Mononuclear cell (primary cell): ENCODE measurements at regions not wholly inside any gene's neighbourhood (a gene's known extent, or its start where the extent isn't known, plus 50 kb on each side); places are given as distances from the start of the nearest gene placed in this dataset.

ENCODE experiments used
- H3K27me3 ChIP-seq: 2 replicates; pipeline ENCODE4 v1.6.0; 2011; ENCODE audit warnings: low read length, control low read depth; ENCODE audit not compliant: insufficient read depth
- H3K4me1 ChIP-seq: 2 replicates; pipeline ENCODE4 v1.5.1; 2011; ENCODE audit warnings: mild to moderate bottlenecking, low read length, control low read depth; ENCODE audit not compliant: insufficient read depth
- H3K4me3 ChIP-seq: 2 replicates; pipeline ENCODE4 v1.5.1; 2011; ENCODE audit warnings: mild to moderate bottlenecking, low read length, moderate library complexity
- H3K9me3 ChIP-seq: 2 replicates; pipeline ENCODE4 v1.5.1; 2011; ENCODE audit warnings: low read depth, mild to moderate bottlenecking, control low read depth, low read length

GRCh38 chr11:11083441-11083840, 225.6 kb upstream of the ZBED5 start:
- Histone ChIP-seq H3K27me3 (no peaks in the 10 kb centered on the region), H3K9me3 (no peaks in the 10 kb centered on the region), H3K4me3 (no peak overlapping the region), H3K4me1 (no peaks in the 10 kb centered on the region)

- Histone ChIP-seq H3K27me3 (no peaks in the 10 kb centered on the region), H3K4me1 (no peaks in the 10 kb centered on the region), H3K4me3 (no peak overlapping the region), H3K9me3 (no peaks in the 10 kb centered on the region)
These were observed 224.8 kb upstream of the ZBED5 start for GRCh38 chr11:11082646-11083045.

GRCh38 chr11:11081776-11082175, 223.9 kb upstream of the ZBED5 start:
- no peaks in the 10 kb centered on the region for H3K27me3 ChIP-seq
- no peaks in the 10 kb centered on the region for H3K4me1 ChIP-seq
- H3K9me3 ChIP-seq: no peaks in the 10 kb centered on the region
- no peak overlapping the region for H3K4me3 ChIP-seq

GRCh38 chr11:11081288-11081687, 223.4 kb upstream of the ZBED5 start:
- H3K4me1 ChIP-seq: no peaks in the 10 kb centered on the region
- H3K27me3 ChIP-seq: no peaks in the 10 kb centered on the region
- H3K9me3 ChIP-seq: no peaks in the 10 kb centered on the region

DNA sequence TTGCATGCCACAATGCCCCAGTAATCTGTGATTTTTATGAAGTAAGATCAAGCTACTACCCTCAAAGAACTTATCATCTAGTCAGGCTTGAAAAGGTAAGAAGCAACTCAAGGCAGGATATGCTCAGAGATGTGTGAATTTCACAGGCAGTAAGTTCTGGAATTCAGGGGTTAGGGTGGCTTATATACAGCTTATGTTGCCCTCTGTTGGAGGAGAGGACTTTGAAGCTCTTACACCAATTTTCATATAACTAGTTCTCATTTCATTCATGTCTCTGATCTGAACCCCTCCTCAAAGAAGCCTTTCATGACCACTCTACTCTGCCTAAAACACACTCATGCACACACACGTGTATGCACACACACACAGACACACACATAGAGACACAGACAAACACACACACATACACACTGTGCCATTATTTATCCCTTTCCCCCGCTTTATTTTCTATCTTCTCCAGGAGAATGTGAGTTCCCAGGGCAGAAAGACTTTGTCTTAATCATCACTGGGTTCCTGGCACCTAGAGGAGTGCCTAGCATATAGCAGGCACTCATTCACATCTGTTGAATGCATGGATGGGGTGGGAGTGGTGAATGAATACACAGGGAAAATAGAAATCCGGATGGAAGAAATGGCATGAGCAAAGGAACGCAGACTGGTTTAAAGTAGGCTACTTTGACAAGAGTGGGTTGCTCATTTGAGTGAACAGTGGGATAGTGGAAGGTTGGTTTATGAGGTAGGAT, 220.7 kb upstream of the ZBED5 start:
- no peaks in the 10 kb centered on the region for H3K4me1 ChIP-seq
- no peaks in the 10 kb centered on the region for H3K9me3 ChIP-seq
- H3K4me3 ChIP-seq: no peak overlapping the region

More at GRCh38 chr11:11081288-11081687, 223.4 kb upstream of the ZBED5 start:
- H3K4me3 ChIP-seq: no peak overlapping the region

GRCh38 chr11:11077898-11078297, 220.0 kb upstream of the ZBED5 start:
- no peaks in the 10 kb centered on the region for H3K9me3 ChIP-seq
- H3K4me1 ChIP-seq: no peaks in the 10 kb centered on the region

More for the DNA sequence above, 220.7 kb upstream of the ZBED5 start:
- no peaks in the 10 kb centered on the region for H3K27me3 ChIP-seq

DNA sequence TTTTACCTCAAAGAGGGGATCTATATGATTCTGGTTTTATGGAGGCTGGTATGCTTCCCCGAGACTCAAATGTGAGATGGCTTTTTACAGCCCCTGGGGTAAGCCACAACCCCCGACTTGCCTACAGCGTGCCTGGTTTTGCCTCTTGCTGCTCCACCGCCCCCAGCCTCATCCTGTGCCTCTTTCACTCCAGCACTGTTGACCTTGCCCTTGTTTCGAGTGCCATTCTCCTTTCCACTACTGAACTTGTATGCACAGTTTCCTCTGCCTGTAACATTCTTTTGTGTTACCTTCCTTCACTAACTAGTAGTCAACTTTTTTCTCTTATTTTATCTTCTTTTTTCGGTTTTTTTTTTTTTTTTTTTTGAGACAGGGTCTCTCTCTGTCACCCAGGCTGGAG, 219.0 kb upstream of the ZBED5 start:
- Histone ChIP-seq H3K27me3 (no peaks in the 10 kb centered on the region), H3K4me1 (no peaks in the 10 kb centered on the region), H3K9me3 (no peaks in the 10 kb centered on the region), H3K4me3 (no peak overlapping the region)

More at GRCh38 chr11:11077898-11078297, 220.0 kb upstream of the ZBED5 start:
- no peaks in the 10 kb centered on the region for H3K27me3 ChIP-seq
- H3K4me3 ChIP-seq: no peak overlapping the region

DNA sequence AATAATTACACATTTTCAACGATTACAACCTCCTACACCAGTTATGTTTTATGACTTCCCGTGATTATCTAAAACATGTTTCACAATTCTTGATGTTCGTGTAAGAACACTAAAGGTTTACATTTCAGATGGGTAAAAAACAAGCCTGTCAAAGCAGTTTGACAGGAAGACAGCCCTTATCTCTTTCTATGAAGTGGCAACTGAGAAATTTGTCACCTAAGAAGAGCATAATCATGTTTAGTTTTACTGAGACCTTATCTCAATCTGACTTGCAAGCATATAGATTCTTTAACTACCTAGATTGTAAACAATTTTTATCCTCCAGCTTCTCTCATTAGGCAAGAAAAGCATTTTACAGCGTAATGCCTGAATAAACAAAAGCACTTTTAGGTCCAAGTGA, 218.4 kb upstream of the ZBED5 start:
- Histone ChIP-seq H3K4me3 (no peak overlapping the region), H3K27me3 (no peaks in the 10 kb centered on the region), H3K4me1 (no peaks in the 10 kb centered on the region), H3K9me3 (no peaks in the 10 kb centered on the region)

GRCh38 chr11:11075515-11076171, 217.8 kb upstream of the ZBED5 start:
- H3K4me3 ChIP-seq: no peak overlapping the region
- H3K9me3 ChIP-seq: no peaks in the 10 kb centered on the region
- H3K4me1 ChIP-seq: no peaks in the 10 kb centered on the region
- H3K27me3 ChIP-seq: no peaks in the 10 kb centered on the region

DNA sequence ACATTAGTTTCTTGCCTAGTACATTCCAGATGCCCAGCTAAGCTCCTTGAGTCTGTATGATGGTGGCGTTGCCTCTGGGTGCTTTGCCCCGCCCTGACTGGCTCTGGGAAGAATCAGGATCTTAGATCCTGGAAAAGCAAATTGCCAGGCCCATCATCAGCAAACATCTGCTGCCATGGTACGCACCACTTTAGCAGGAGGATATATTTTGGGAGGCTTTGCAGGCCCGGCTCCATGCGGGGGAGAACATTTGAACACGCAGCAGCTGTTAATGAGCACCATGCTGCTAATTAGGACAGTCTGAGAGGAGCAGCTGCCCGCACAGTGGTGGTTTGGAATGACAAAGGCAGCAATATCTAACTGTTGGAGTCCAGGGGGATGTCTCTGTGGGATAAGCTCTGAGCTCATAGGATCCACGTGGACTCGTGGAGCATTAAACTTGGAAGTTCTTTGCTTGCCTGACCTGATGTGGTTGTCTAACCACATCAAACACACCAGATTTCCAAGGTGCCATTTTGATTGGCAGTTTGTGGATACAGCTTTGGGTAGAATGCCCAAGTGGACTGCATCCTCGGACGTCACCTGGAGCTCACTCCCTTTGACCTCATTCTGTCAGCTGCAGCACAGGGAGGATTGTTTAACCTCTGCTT, 217.0 kb upstream of the ZBED5 start:
- Histone ChIP-seq H3K27me3 (no peaks in the 10 kb centered on the region), H3K4me3 (no peak overlapping the region), H3K9me3 (no peaks in the 10 kb centered on the region), H3K4me1 (no peaks in the 10 kb centered on the region)

GRCh38 chr11:11073996-11074395, 216.1 kb upstream of the ZBED5 start:
- H3K4me3 ChIP-seq: no peak overlapping the region
- no peaks in the 10 kb centered on the region for H3K4me1 ChIP-seq
- no peaks in the 10 kb centered on the region for H3K9me3 ChIP-seq
- no peaks in the 10 kb centered on the region for H3K27me3 ChIP-seq

- no peaks in the 10 kb centered on the region for H3K27me3 ChIP-seq
- no peaks in the 10 kb centered on the region for H3K9me3 ChIP-seq
- no peak overlapping the region for H3K4me3 ChIP-seq
- no peaks in the 10 kb centered on the region for H3K4me1 ChIP-seq
These were observed 214.2 kb upstream of the ZBED5 start for GRCh38 chr11:11072067-11072466.

- H3K4me3 ChIP-seq: no peak overlapping the region
- no peaks in the 10 kb centered on the region for H3K27me3 ChIP-seq
- H3K9me3 ChIP-seq: no peaks in the 10 kb centered on the region
- no peaks in the 10 kb centered on the region for H3K4me1 ChIP-seq
These were observed 213.6 kb upstream of the ZBED5 start for GRCh38 chr11:11071486-11071885.

DNA sequence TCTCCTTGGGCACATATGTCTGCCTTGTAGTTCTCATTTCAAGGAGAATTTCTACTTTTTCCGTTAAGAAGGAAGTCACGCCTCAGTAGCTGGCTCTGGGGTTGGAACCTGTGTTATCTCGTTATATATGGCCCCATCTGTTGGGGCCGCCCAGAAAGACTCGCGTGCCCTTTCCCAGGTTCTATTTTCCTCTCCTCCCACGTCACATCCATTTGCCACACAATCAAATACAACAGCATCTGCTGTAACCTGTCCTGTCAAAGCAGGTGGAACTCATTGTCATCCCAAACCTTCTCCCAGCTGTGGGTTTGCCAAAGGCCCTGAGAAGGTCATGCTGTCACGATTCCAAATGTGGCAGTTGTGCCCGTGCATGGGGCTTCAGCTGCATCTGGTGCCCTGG, 213.1 kb upstream of the ZBED5 start:
- no peaks in the 10 kb centered on the region for H3K27me3 ChIP-seq
- H3K4me1 ChIP-seq: no peaks in the 10 kb centered on the region
- no peak overlapping the region for H3K4me3 ChIP-seq
- H3K9me3 ChIP-seq: no peaks in the 10 kb centered on the region
